DOHH2 (cell line): ENCODE measurements at regions not wholly inside any gene's neighbourhood (a gene's known extent, or its start where the extent isn't known, plus 50 kb on each side); places are given as distances from the start of the nearest gene placed in this dataset.

Experiments used
- H3F3A ChIP-seq: fragments of 200-600 bp; sonication (generic), shearing (Covaris generic); 2 replicates; pipeline ENCODE4 v1.6.0; 2016; ENCODE audit warnings: antibody characterized with exemption, mild to moderate bottlenecking; ENCODE audit not compliant: control insufficient read depth, insufficient read depth
- H3K27ac ChIP-seq: fragments of 200-600 bp; sonication (generic); 2 replicates; pipeline ENCODE4 v1.5.1; 2014; ENCODE audit warnings: low read depth, mild to moderate bottlenecking, low read length, moderate library complexity
- H3K27me3 ChIP-seq: fragments of 200-600 bp; sonication (generic); 2 replicates; pipeline ENCODE4 v1.6.1; 2014; ENCODE audit warnings: mild to moderate bottlenecking, low read length, mixed read lengths; ENCODE audit not compliant: control insufficient read depth
- H3K36me3 ChIP-seq: fragments of 200-600 bp; sonication (generic); 2 replicates; pipeline ENCODE4 v1.6.1; 2014; ENCODE audit warnings: mild to moderate bottlenecking, low read length, moderate library complexity, mixed read lengths; ENCODE audit not compliant: control insufficient read depth
- H3K4me1 ChIP-seq: fragments of 200-600 bp; sonication (generic); 2 replicates; pipeline ENCODE4 v1.6.1; 2014; ENCODE audit warnings: mild to moderate bottlenecking, low read length, mixed read lengths; ENCODE audit not compliant: control insufficient read depth
- H3K4me2 ChIP-seq: fragments of 200-600 bp; sonication (generic); 2 replicates; pipeline ENCODE4 v1.6.0; 2014; ENCODE audit warnings: mild to moderate bottlenecking, low read length, moderate library complexity
- H3K4me3 ChIP-seq: fragments of 200-600 bp; sonication (generic); 2 replicates; pipeline ENCODE4 v1.5.1; 2014; ENCODE audit warnings: mild to moderate bottlenecking, low read length, mixed read lengths
- H3K79me2 ChIP-seq: fragments of 200-600 bp; sonication (generic); 2 replicates; pipeline ENCODE4 v1.6.1; 2014; ENCODE audit warnings: mild to moderate bottlenecking, low read length, mixed read lengths; ENCODE audit not compliant: control insufficient read depth
- H3K9me2 ChIP-seq: fragments of 200-600 bp; sonication (generic); replicated peaks from 2 replicates; pipeline ENCODE4 v1.6.1; 2014; ENCODE audit warnings: mild to moderate bottlenecking, low read length, mixed read lengths; ENCODE audit not compliant: control insufficient read depth
- H3K9me3 ChIP-seq: fragments of 200-600 bp; sonication (generic); 2 replicates; pipeline ENCODE4 v1.6.1; 2014; ENCODE audit warnings: antibody characterized with exemption, low read length, mixed read lengths; ENCODE audit not compliant: control insufficient read depth, insufficient read depth
- H4K20me1 ChIP-seq: fragments of 200-600 bp; sonication (generic); 2 replicates; pipeline ENCODE4 v1.6.0; 2014; ENCODE audit warnings: low read depth, mild to moderate bottlenecking, antibody characterized with exemption, low read length, moderate library complexity; ENCODE audit not compliant: control insufficient read depth, insufficient read depth
- EZH2phosphoT487 ChIP-seq: fragments of 200-600 bp; sonication (generic); IDR thresholded peaks from 2 replicates; pipeline ENCODE4 v1.6.1; 2017; ENCODE audit warnings: borderline replicate concordance, mild to moderate bottlenecking, antibody characterized with exemption, low read length, moderate library complexity, mixed read lengths
- TF ChIP-seq, protein P1 (sequence below): fragments of 200-600 bp; sonication (generic); IDR thresholded peaks from one replicate; pipeline ENCODE4 v1.5.1; 2014; ENCODE audit warnings: antibody characterized with exemption, mild to moderate bottlenecking, low read depth, low read length; ENCODE audit not compliant: poor library complexity, severe bottlenecking

DNA sequence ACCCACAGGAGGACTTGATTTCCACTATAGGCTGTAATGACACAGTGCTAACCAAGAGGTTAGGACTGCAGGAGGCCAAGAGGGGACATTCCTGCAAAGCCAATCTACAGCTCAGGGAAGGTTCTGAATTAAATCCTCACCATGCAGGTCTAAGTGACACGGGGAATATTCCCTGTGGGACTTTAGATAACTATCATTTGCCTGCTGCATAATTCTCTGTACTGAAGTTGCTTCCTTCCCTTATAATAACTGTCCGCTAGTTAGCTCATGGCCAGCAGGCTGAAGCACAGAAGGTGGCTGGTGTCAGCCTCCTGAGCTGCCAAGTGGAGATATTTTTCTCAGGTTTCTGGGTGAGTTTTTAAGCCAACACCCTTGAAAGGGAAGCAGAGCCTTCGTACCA is 74.6 kb upstream of the SOX9 start:
- H3K4me3 ChIP-seq: no peak overlapping the region
- no peaks in the 10 kb centered on the region for H3K27me3 ChIP-seq
- H3K79me2 ChIP-seq: no peaks in the 10 kb centered on the region
- no peaks in the 10 kb centered on the region for H3F3A ChIP-seq
- no peak overlapping the region for H3K27ac ChIP-seq
- H3K9me3 ChIP-seq: no peaks in the 10 kb centered on the region
- H3K9me2 ChIP-seq: no peaks in the 10 kb centered on the region
- no peaks in the 10 kb centered on the region for H4K20me1 ChIP-seq
- no peaks in the 10 kb centered on the region for H3K36me3 ChIP-seq
- no peak overlapping the region for H3K4me2 ChIP-seq
- peaks cover 7% of the 10 kb centered on the region for H3K4me1 ChIP-seq
- no peak for TF ChIP-seq EZH2phosphoT487
- TF ChIP-seq, protein P1, sequence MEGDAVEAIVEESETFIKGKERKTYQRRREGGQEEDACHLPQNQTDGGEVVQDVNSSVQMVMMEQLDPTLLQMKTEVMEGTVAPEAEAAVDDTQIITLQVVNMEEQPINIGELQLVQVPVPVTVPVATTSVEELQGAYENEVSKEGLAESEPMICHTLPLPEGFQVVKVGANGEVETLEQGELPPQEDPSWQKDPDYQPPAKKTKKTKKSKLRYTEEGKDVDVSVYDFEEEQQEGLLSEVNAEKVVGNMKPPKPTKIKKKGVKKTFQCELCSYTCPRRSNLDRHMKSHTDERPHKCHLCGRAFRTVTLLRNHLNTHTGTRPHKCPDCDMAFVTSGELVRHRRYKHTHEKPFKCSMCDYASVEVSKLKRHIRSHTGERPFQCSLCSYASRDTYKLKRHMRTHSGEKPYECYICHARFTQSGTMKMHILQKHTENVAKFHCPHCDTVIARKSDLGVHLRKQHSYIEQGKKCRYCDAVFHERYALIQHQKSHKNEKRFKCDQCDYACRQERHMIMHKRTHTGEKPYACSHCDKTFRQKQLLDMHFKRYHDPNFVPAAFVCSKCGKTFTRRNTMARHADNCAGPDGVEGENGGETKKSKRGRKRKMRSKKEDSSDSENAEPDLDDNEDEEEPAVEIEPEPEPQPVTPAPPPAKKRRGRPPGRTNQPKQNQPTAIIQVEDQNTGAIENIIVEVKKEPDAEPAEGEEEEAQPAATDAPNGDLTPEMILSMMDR: no peak

DNA sequence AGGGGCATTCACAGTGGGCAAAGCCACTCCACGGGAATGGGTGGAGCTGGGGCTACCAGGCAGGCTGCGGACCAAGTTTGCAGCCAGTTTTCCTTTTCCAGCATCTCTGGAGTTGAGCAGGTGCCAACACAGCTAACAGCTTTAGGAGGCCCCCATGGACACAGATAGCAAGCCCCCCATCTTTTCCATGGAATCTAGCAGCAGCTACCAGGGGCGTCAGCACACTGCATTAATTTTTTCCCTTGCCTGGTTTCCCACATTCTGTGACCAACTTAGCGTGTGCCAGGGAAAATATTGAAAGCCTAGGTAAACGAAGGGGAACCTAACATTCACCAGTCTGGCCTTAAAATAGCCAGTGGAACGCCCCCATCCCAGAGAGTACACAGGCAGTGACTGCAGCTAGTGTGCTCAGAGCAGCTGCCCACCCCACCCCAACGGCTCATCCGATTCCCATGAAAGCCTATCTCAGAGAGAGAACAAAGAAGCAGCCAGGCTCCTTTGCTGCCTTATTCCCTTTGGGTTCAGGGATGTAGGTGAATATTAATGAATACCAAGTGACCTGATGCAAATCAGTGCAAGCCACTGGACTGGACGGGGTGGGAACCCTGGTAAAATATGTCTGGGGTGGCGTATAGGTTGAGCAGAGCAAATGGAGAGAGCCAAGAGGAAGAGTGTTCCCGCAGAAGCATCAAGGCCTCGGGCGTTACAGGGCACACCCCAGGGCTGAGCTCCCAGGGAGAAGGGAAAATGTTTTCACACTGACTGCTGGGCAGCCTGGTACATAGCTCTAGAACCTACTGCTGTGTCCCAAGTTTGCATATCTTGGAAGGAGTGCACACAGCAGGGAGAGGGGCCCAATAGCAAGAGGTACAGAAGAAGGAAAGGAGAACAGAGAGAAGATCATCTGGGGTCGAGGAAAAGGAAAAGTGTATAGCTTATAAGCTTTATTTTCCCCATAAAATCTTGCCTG is 73.9 kb upstream of the SOX9 start:
- no peaks in the 10 kb centered on the region for H3K36me3 ChIP-seq
- no peaks in the 10 kb centered on the region for H3K9me2 ChIP-seq
- H3K27ac ChIP-seq: no peak overlapping the region
- no peaks in the 10 kb centered on the region for H3F3A ChIP-seq
- no peak overlapping the region for H3K4me3 ChIP-seq
- H3K4me2 ChIP-seq: no peak overlapping the region
- H3K27me3 ChIP-seq: no peaks in the 10 kb centered on the region
- H4K20me1 ChIP-seq: no peaks in the 10 kb centered on the region
- TF ChIP-seq, protein P1: no peak
- TF ChIP-seq EZH2phosphoT487: no peak
- H3K79me2 ChIP-seq: no peaks in the 10 kb centered on the region
- no peaks in the 10 kb centered on the region for H3K9me3 ChIP-seq
- H3K4me1 ChIP-seq: no peaks in the 10 kb centered on the region

DNA sequence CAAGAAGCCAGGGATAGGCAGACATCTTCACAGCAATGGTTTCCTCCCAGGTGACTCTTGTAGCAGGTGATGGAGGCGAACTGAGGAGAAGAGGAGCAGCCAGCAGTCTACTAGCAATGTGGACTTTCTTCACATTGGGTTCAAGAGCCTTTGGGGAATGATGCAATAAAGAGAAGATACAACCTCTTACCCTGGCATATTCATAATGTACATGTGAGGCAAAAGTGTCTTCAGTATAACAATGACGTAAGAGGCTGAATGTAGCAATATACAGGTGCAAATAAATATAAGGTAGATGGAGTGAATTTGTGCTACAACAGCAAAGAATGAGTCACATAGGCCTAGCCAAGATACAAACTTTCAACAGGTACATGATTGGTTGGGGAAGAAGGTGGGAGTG is 70.9 kb upstream of the SOX9 start:
- no peaks in the 10 kb centered on the region for H4K20me1 ChIP-seq
- no peak overlapping the region for H3K4me2 ChIP-seq
- no peaks in the 10 kb centered on the region for H3K79me2 ChIP-seq
- no peak overlapping the region for H3K27ac ChIP-seq
- H3K27me3 ChIP-seq: no peaks in the 10 kb centered on the region
- no peaks in the 10 kb centered on the region for H3K36me3 ChIP-seq
- TF ChIP-seq, protein P1: no peak
- TF ChIP-seq EZH2phosphoT487: no peak
- no peaks in the 10 kb centered on the region for H3K4me1 ChIP-seq
- no peaks in the 10 kb centered on the region for H3K9me2 ChIP-seq
- no peaks in the 10 kb centered on the region for H3F3A ChIP-seq
- no peak overlapping the region for H3K4me3 ChIP-seq
- no peaks in the 10 kb centered on the region for H3K9me3 ChIP-seq
